B cell (primary cell): ENCODE measurements at regions not wholly inside any gene's neighbourhood (a gene's known extent, or its start where the extent isn't known, plus 50 kb on each side); places are given as distances from the start of the nearest gene placed in this dataset.

Source experiments
- CTCF ChIP-seq: fragments of 200-600 bp; IDR thresholded peaks from one replicate; pipeline ENCODE4 v1.8.0; 2022; ENCODE audit warnings: antibody characterized with exemption, mild to moderate bottlenecking
- EZH2 ChIP-seq: IDR thresholded peaks from 2 replicates; pipeline ENCODE4 v1.6.1; 2012; ENCODE audit warnings: borderline replicate concordance, low read depth, mild to moderate bottlenecking, moderate library complexity, low read length; ENCODE audit not compliant: insufficient read depth, poor library complexity, severe bottlenecking

- TF ChIP-seq CTCF (no peak), EZH2 (no peak)
These were observed 570.9 kb upstream of the RAB6C start for GRCh38 chr2:129408570-129408969.
